ENCODE measurements at regions not wholly inside any gene's neighbourhood (a gene's known extent, or its start where the extent isn't known, plus 50 kb on each side); places are given as distances from the start of the nearest gene placed in this dataset.

- TF ChIP-seq, protein P1, sequence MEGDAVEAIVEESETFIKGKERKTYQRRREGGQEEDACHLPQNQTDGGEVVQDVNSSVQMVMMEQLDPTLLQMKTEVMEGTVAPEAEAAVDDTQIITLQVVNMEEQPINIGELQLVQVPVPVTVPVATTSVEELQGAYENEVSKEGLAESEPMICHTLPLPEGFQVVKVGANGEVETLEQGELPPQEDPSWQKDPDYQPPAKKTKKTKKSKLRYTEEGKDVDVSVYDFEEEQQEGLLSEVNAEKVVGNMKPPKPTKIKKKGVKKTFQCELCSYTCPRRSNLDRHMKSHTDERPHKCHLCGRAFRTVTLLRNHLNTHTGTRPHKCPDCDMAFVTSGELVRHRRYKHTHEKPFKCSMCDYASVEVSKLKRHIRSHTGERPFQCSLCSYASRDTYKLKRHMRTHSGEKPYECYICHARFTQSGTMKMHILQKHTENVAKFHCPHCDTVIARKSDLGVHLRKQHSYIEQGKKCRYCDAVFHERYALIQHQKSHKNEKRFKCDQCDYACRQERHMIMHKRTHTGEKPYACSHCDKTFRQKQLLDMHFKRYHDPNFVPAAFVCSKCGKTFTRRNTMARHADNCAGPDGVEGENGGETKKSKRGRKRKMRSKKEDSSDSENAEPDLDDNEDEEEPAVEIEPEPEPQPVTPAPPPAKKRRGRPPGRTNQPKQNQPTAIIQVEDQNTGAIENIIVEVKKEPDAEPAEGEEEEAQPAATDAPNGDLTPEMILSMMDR (conservative IDR thresholded peaks at IDR 0.05; ENCODE audit: low read length): peak; percentile 72
- no peak for TF ChIP-seq EZH2phosphoT487 (IDR thresholded peaks at IDR 0.05; ENCODE audit: borderline replicate concordance, low read depth, low read length)
Measured at GRCh38 chrX:25721564-25721963, 416.6 kb upstream of the MAGEB18 start.
